ENCODE measurements at regions not wholly inside any gene's neighbourhood (a gene's known extent, or its start where the extent isn't known, plus 50 kb on each side); places are given as distances from the start of the nearest gene placed in this dataset.

DNA sequence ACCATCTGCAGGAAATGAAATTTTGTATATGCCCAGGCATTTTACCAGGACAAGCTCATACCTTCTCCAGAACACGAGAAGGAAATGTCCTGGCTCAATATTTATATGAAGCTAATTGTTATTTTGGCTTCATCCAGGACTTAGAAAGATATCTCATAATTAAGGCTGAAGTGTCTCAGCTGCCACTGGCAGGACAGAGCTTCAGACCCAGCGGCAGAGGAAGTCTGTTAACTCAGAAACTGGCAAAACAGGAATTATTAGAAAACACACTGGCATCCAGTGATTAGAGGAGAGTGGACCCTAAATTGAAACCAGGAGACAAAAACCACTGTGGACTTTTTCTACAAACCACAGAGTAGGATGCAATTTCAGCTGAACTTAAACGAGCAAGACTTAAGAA is 329.7 kb downstream of the CYRIA start:
- WGBS, 5 donors, result 21 to 31% (median 25%) methylated on average over 3 of the region's 3 CpGs
- intact Hi-C loops (cut with DNase I; ENCODE audit: low total_unique reads), result no loop called here
- TF ChIP-seq POLR2AphosphoS5 (IDR thresholded peaks at IDR 0.05), result no peak
- TF ChIP-seq, protein P1, sequence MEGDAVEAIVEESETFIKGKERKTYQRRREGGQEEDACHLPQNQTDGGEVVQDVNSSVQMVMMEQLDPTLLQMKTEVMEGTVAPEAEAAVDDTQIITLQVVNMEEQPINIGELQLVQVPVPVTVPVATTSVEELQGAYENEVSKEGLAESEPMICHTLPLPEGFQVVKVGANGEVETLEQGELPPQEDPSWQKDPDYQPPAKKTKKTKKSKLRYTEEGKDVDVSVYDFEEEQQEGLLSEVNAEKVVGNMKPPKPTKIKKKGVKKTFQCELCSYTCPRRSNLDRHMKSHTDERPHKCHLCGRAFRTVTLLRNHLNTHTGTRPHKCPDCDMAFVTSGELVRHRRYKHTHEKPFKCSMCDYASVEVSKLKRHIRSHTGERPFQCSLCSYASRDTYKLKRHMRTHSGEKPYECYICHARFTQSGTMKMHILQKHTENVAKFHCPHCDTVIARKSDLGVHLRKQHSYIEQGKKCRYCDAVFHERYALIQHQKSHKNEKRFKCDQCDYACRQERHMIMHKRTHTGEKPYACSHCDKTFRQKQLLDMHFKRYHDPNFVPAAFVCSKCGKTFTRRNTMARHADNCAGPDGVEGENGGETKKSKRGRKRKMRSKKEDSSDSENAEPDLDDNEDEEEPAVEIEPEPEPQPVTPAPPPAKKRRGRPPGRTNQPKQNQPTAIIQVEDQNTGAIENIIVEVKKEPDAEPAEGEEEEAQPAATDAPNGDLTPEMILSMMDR (IDR thresholded peaks at IDR 0.05 in 8 of 11, conservative IDR thresholded peaks at IDR 0.05 in 3 of 11), result no peak
- no peak for TF ChIP-seq POLR2A (IDR thresholded peaks at IDR 0.05)
- no peak overlapping the region for H3K27ac ChIP-seq
- peaks cover 0 to 8% (median 0%) of the 10 kb centered on the region in 7 donors for H3K27me3 ChIP-seq (replicated peaks in 1 of 7)
- no peak overlapping the region for H3K4me3 ChIP-seq
- no peak for DNase-seq
- H3K36me3 ChIP-seq, result no peaks in the 10 kb centered on the region
- H3K4me1 ChIP-seq, result no peaks in the 10 kb centered on the region
- peaks cover 0 to 34% (median 17%) of the 10 kb centered on the region in 8 donors for H3K9me3 ChIP-seq

DNA sequence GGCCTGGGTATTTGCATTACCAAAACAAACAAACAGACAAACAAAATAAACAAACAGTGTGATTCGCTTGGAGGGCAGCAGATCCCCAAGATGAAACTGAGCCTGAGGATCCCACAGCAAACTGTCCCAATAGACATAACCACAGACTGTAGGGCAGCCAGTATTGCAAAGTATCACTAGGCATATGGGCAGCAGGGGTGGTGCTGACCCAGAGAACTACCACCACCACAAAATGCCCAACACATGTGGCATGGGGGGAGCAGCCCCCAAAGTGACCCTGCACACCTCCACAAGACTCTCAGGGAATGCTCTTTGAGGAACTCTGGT is 330.1 kb downstream of the CYRIA start:
- DNase-seq, result no peak
- Histone ChIP-seq H3K9me3 (peaks cover 0 to 32% (median 17%) of the 10 kb centered on the region in 8 donors), H3K4me1 (no peaks in the 10 kb centered on the region), H3K4me3 (no peak overlapping the region), H3K36me3 (no peaks in the 10 kb centered on the region), H3K27me3 (replicated peaks in 1 of 7) (peaks cover 0 to 8% (median 0%) of the 10 kb centered on the region in 7 donors), H3K27ac (no peak overlapping the region)
- intact Hi-C loops (cut with DNase I; ENCODE audit: low total_unique reads), result no loop called here
- 80 to 92% (median 87%) methylated on average over 1 of the region's 1 CpG for WGBS, 5 donors
- TF ChIP-seq POLR2A (IDR thresholded peaks at IDR 0.05), result no peak
- TF ChIP-seq, protein P1 (IDR thresholded peaks at IDR 0.05 in 8 of 11, conservative IDR thresholded peaks at IDR 0.05 in 3 of 11), result no peak
- no peak for TF ChIP-seq POLR2AphosphoS5 (IDR thresholded peaks at IDR 0.05)

DNA sequence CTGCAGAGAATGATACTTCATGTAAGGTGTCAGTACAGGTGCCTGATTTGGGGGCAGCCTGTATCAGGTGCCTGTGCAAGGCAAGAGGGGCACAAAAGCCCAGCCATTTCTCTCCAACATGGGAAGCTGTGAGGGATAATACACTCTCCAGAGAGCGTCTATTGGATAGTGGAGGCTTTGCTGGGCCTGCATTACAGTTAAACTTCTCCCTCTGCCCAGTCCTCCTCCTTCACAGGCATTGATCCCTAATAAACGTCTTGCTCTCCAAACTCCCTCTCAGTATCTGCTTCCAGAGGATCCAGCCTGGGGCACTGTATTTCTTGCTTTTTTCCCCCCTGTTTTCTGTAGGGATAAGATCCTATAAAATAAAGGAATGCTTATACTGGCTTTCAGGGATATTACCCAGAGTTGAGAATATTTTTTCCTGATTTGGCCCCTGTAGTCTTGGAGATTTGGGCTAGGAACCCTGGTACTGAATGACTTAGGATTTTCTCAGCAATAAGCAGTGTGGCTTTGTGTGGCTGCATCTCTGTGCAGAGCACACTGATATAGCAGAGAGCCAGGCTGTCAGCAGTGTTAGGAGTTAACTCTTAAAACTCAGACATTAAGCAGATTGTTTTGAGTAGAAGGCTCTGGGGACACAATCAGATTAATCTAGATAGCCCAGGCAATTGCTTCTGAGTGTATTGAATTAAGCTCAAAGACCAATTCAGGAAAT is 330.6 kb downstream of the CYRIA start:
- 37 to 56% (median 46%) methylated on average over 2 of the region's 2 CpGs for WGBS, 5 donors
- Histone ChIP-seq H3K4me3 (no peak overlapping the region), H3K27ac (no peak overlapping the region), H3K27me3 (replicated peaks in 1 of 7) (peaks cover 0 to 8% (median 0%) of the 10 kb centered on the region in 7 donors), H3K9me3 (peaks cover 0 to 27% (median 16%) of the 10 kb centered on the region in 8 donors), H3K4me1 (no peaks in the 10 kb centered on the region), H3K36me3 (no peaks in the 10 kb centered on the region)
- no peak for DNase-seq
- TF ChIP-seq, protein P1 (IDR thresholded peaks at IDR 0.05 in 8 of 11, conservative IDR thresholded peaks at IDR 0.05 in 3 of 11), result no peak
- TF ChIP-seq POLR2A (IDR thresholded peaks at IDR 0.05), result no peak
- no peak for TF ChIP-seq POLR2AphosphoS5 (IDR thresholded peaks at IDR 0.05)
- intact Hi-C loops (cut with DNase I; ENCODE audit: low total_unique reads), result no loop called here

DNA sequence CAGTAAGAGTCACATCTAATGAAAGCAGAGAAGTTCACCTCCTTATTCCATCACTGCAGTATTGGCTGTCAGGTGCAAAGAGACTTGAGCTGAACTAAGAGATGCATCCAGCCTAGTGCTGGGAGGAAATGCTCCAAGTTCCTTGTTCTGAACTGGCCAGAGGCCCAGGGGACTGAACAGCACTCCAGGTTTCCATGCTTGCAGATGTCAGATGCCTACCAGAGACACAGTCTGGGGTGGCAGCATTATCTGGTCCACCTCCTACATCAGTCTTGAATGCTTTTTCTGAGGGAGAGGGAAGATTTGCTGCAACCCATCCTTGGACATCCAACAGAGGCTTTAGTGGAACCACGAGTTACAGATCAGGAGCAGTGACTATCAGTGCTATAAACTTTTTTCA is 331.3 kb downstream of the CYRIA start:
- intact Hi-C loops (cut with DNase I; ENCODE audit: low total_unique reads), result no loop called here
- Histone ChIP-seq H3K27ac (no peak overlapping the region), H3K4me1 (no peaks in the 10 kb centered on the region), H3K4me3 (no peak overlapping the region), H3K9me3 (peaks cover 0 to 20% (median 9%) of the 10 kb centered on the region in 8 donors), H3K36me3 (no peaks in the 10 kb centered on the region), H3K27me3 (replicated peaks in 1 of 7) (peaks cover 0 to 8% (median 0%) of the 10 kb centered on the region in 7 donors)
- no peak for DNase-seq
- TF ChIP-seq POLR2A (IDR thresholded peaks at IDR 0.05) (no peak), POLR2AphosphoS5 (IDR thresholded peaks at IDR 0.05) (no peak)
- TF ChIP-seq, protein P1 (IDR thresholded peaks at IDR 0.05 in 8 of 11, conservative IDR thresholded peaks at IDR 0.05 in 3 of 11), result no peak
- WGBS, 5 donors, result 57 to 90% (median 81%) methylated on average over 1 of the region's 1 CpG
